Fibroblast of lung (primary cell): ENCODE measurements at regions not wholly inside any gene's neighbourhood (a gene's known extent, or its start where the extent isn't known, plus 50 kb on each side); places are given as distances from the start of the nearest gene placed in this dataset.

Source experiments
- EZH2 ChIP-seq: IDR thresholded peaks from 2 replicates; pipeline ENCODE4 v1.5.1; 2012; ENCODE audit warnings: low read length, control low read depth, mild to moderate bottlenecking; ENCODE audit errors: missing control alignments
- TF ChIP-seq, protein P1 (sequence below), 2 donors: IDR thresholded peaks in 1 of 2; conservative IDR thresholded peaks in 1 of 2; 1 replicate in 1 of 2; 2 replicates in 1 of 2; pipeline ENCODE4 v1.5.1; 2011 to 2012; ENCODE audit warnings: low read length in 2 of 2, control low read depth in 1 of 2, inconsistent platforms in 1 of 2, low read depth in 1 of 2, mild to moderate bottlenecking in 1 of 2

GRCh38 chr1:168972225-168972624 is 134.3 kb upstream of the ATP1B1 start:
- TF ChIP-seq, protein P1, sequence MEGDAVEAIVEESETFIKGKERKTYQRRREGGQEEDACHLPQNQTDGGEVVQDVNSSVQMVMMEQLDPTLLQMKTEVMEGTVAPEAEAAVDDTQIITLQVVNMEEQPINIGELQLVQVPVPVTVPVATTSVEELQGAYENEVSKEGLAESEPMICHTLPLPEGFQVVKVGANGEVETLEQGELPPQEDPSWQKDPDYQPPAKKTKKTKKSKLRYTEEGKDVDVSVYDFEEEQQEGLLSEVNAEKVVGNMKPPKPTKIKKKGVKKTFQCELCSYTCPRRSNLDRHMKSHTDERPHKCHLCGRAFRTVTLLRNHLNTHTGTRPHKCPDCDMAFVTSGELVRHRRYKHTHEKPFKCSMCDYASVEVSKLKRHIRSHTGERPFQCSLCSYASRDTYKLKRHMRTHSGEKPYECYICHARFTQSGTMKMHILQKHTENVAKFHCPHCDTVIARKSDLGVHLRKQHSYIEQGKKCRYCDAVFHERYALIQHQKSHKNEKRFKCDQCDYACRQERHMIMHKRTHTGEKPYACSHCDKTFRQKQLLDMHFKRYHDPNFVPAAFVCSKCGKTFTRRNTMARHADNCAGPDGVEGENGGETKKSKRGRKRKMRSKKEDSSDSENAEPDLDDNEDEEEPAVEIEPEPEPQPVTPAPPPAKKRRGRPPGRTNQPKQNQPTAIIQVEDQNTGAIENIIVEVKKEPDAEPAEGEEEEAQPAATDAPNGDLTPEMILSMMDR (conservative IDR thresholded peaks at IDR 0.05 in 1 of 2, IDR thresholded peaks at IDR 0.05 in 1 of 2; ENCODE audit: low read depth in 1 of 2, low read length in 2 of 2): no peak
- no peak for TF ChIP-seq EZH2
